GM23338 (cell line): ENCODE measurements at regions not wholly inside any gene's neighbourhood (a gene's known extent, or its start where the extent isn't known, plus 50 kb on each side); places are given as distances from the start of the nearest gene placed in this dataset.

ENCODE experiments used
- ATAC-seq: fragments of 200-7000 bp; cut with Tn5 transposase; 3 replicates; pipeline ENCODE4 v1.9.1; 2020
- DNase-seq: peaks from one replicate; pipeline ENCODE4 v3.0.0-alpha.2; 2015; ENCODE audit warnings: low spot score
- H2AFZ ChIP-seq: fragments of 200-600 bp; sonication (generic); 2 replicates; pipeline ENCODE4 v1.8.0; 2016; ENCODE audit warnings: antibody characterized with exemption, mild to moderate bottlenecking, moderate library complexity
- H3F3A ChIP-seq: fragments of 200-600 bp; sonication (generic); replicated peaks from 2 replicates; pipeline ENCODE4 v1.8.0; 2017; ENCODE audit warnings: antibody characterized with exemption, mixed run types, low read depth
- H3K27ac ChIP-seq: fragments of 200-600 bp; sonication (generic); 2 replicates; pipeline ENCODE4 v1.6.1; 2016; ENCODE audit warnings: low read depth
- H3K27me3 ChIP-seq: fragments of 200-600 bp; sonication (generic); 2 replicates; pipeline ENCODE4 v1.8.0; 2016; ENCODE audit warnings: mild to moderate bottlenecking, mixed run types, moderate library complexity; ENCODE audit not compliant: insufficient read depth
- H3K36me3 ChIP-seq: fragments of 200-600 bp; sonication (generic); 2 replicates; pipeline ENCODE4 v1.8.0; 2016; ENCODE audit warnings: mild to moderate bottlenecking; ENCODE audit not compliant: insufficient read depth
- H3K4me1 ChIP-seq: fragments of 200-600 bp; sonication (generic); 2 replicates; pipeline ENCODE4 v1.8.0; 2016; ENCODE audit warnings: mild to moderate bottlenecking, moderate library complexity; ENCODE audit not compliant: insufficient read depth
- H3K4me2 ChIP-seq: fragments of 200-600 bp; sonication (generic); 2 replicates; pipeline ENCODE4 v1.7.1; 2017; ENCODE audit warnings: mixed run types
- H3K4me3 ChIP-seq: fragments of 200-600 bp; sonication (generic); 2 replicates; pipeline ENCODE4 v1.6.1; 2016; ENCODE audit warnings: mixed run types
- H3K79me2 ChIP-seq: fragments of 200-600 bp; sonication (generic); replicated peaks from 2 replicates; pipeline ENCODE4 v1.8.0; 2017; ENCODE audit warnings: mild to moderate bottlenecking; ENCODE audit not compliant: insufficient read depth
- H3K9me2 ChIP-seq: fragments of 200-600 bp; sonication (generic); 2 replicates; pipeline ENCODE4 v1.8.0; 2017; ENCODE audit not compliant: insufficient read depth
- H4K20me1 ChIP-seq: fragments of 200-600 bp; sonication (generic); replicated peaks from 2 replicates; pipeline ENCODE4 v1.8.0; 2017; ENCODE audit warnings: mild to moderate bottlenecking; ENCODE audit not compliant: insufficient read depth
- H3K27ac Mint-ChIP-seq: 2 replicates; pipeline ENCODE4 v1.8.0; 2020; ENCODE audit warnings: inconsistent platforms, mild to moderate bottlenecking, moderate library complexity, mixed read lengths
- H3K27me3 Mint-ChIP-seq: 3 replicates; pipeline ENCODE4 v1.8.0; 2022; ENCODE audit warnings: low read depth, mild to moderate bottlenecking, moderate library complexity, mixed read lengths, inconsistent platforms; ENCODE audit not compliant: insufficient read depth, poor library complexity
- H3K36me3 Mint-ChIP-seq: 3 replicates; pipeline ENCODE4 v1.8.0; 2021; ENCODE audit warnings: low read depth, mild to moderate bottlenecking, inconsistent platforms, moderate library complexity, mixed read lengths
- H3K4me1 Mint-ChIP-seq: 3 replicates; pipeline ENCODE4 v1.8.0; 2020; ENCODE audit warnings: mild to moderate bottlenecking, inconsistent platforms, mixed read lengths
- H3K4me3 Mint-ChIP-seq: 3 replicates; pipeline ENCODE4 v1.8.0; 2021; ENCODE audit warnings: moderate library complexity, mild to moderate bottlenecking, inconsistent platforms, mixed read lengths
- H3K9me3 Mint-ChIP-seq: 3 replicates; pipeline ENCODE4 v1.8.0; 2020; ENCODE audit warnings: moderate library complexity, mild to moderate bottlenecking, inconsistent platforms, mixed read lengths
- CREB1 ChIP-seq: fragments of 250-450 bp; sonication (Bioruptor Pico); IDR thresholded peaks from 2 replicates; pipeline ENCODE4 v1.5.0; 2020; ENCODE audit warnings: low read depth, mild to moderate bottlenecking, moderate library complexity
- EZH2 ChIP-seq: fragments of 200-600 bp; sonication (generic); IDR thresholded peaks from one replicate; pipeline ENCODE4 v1.8.0; 2017; ENCODE audit warnings: antibody characterized with exemption, mild to moderate bottlenecking, low read depth; ENCODE audit not compliant: unreplicated experiment
- EZH2phosphoT487 ChIP-seq: fragments of 200-600 bp; sonication (generic); IDR thresholded peaks from one replicate; pipeline ENCODE4 v1.8.1; 2018; ENCODE audit warnings: antibody characterized with exemption; ENCODE audit not compliant: unreplicated experiment
- JUNB ChIP-seq: IDR thresholded peaks from one replicate; pipeline ENCODE4 v1.6.1; 2016; ENCODE audit warnings: antibody characterized with exemption; ENCODE audit not compliant: unreplicated experiment
- NANOG ChIP-seq: IDR thresholded peaks from 2 replicates; pipeline ENCODE4 v1.6.1; 2016; ENCODE audit warnings: antibody characterized with exemption, borderline replicate concordance
- POLR2AphosphoS5 ChIP-seq: IDR thresholded peaks from 2 replicates; pipeline ENCODE4 v1.6.1; 2016; ENCODE audit warnings: antibody characterized with exemption, low read depth
- STAT1 ChIP-seq: IDR thresholded peaks from one replicate; pipeline ENCODE4 v1.6.1; 2016; ENCODE audit warnings: antibody characterized with exemption; ENCODE audit not compliant: unreplicated experiment
- ZNF114 ChIP-seq: fragments of 250-450 bp; sonication (Bioruptor Pico); IDR thresholded peaks from 2 replicates; pipeline ENCODE4 v1.5.0; 2020; ENCODE audit warnings: mild to moderate bottlenecking, moderate library complexity
- ZNF331 ChIP-seq: fragments of 250-450 bp; sonication (Bioruptor Pico); IDR thresholded peaks from 2 replicates; pipeline ENCODE4 v1.5.0; 2020; ENCODE audit warnings: low read depth, mild to moderate bottlenecking, moderate library complexity
- TF ChIP-seq, protein P1 (sequence below), 2 experiments: fragments of 200-600 bp in 1 of 2; sonication (generic) in 1 of 2; conservative IDR thresholded peaks; 2 replicates each; pipeline versions ENCODE4 v1.5.1 to v1.6.1; 2016 to 2017; ENCODE audit warnings: antibody characterized with exemption in 2 of 2, low read depth in 2 of 2, mild to moderate bottlenecking in 2 of 2, moderate library complexity in 1 of 2
- TF ChIP-seq, protein P2 (sequence below): IDR thresholded peaks from one replicate; pipeline ENCODE4 v1.6.1; 2018; ENCODE audit warnings: antibody characterized with exemption; ENCODE audit not compliant: unreplicated experiment
- TF ChIP-seq, protein P3 (sequence below): IDR thresholded peaks from 2 replicates; pipeline ENCODE4 v1.6.1; 2016; ENCODE audit warnings: antibody characterized with exemption
- TF ChIP-seq, protein P4 (sequence below): fragments of 250-450 bp; sonication (Bioruptor Pico); IDR thresholded peaks from 2 replicates; pipeline ENCODE4 v1.5.0; 2020; ENCODE audit warnings: mild to moderate bottlenecking, moderate library complexity

DNA sequence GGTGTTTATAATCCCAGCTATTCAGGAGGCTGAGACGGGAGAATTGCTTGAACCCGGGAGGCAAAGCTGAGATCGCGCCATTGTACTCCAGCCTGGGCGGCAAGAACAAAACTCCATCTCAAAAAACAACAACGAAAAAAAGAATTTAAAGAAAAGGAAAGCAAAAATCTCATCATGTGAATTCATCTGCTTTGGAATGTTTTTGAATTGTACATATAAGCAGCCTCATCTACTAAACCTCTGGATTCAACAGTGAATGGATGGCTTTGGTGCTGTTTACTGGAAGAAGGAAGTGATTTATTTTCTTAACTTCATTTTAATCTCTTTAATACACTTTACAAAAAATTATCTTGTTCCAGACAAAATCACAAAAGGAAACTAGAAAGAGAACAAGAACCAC is 51.8 kb upstream of the PNRC1 start:
- Histone ChIP-seq H3K27ac (no peak overlapping the region), H2AFZ (no peak overlapping the region), H3F3A (no peaks in the 10 kb centered on the region), H3K36me3 (no peaks in the 10 kb centered on the region), H3K4me3 (no peak overlapping the region), H3K27me3 (no peaks in the 10 kb centered on the region), H3K79me2 (no peaks in the 10 kb centered on the region), H3K4me1 (peaks cover 8% of the 10 kb centered on the region; the same call in 1 of the 2 replicates), H3K9me2 (no peaks in the 10 kb centered on the region), H3K4me2 (no peak overlapping the region), H4K20me1 (no peaks in the 10 kb centered on the region)
- DNase-seq (no peak), ATAC-seq (no peak)
- TF ChIP-seq STAT1 (no peak), JUNB (no peak), ZNF114 (CRISPR knock-in tag) (no peak), ZNF331 (CRISPR knock-in tag) (no peak), CREB1 (CRISPR knock-in tag) (no peak), POLR2AphosphoS5 (no peak), EZH2phosphoT487 (no peak), EZH2 (no peak), NANOG (no peak)
- TF ChIP-seq, protein P1, sequence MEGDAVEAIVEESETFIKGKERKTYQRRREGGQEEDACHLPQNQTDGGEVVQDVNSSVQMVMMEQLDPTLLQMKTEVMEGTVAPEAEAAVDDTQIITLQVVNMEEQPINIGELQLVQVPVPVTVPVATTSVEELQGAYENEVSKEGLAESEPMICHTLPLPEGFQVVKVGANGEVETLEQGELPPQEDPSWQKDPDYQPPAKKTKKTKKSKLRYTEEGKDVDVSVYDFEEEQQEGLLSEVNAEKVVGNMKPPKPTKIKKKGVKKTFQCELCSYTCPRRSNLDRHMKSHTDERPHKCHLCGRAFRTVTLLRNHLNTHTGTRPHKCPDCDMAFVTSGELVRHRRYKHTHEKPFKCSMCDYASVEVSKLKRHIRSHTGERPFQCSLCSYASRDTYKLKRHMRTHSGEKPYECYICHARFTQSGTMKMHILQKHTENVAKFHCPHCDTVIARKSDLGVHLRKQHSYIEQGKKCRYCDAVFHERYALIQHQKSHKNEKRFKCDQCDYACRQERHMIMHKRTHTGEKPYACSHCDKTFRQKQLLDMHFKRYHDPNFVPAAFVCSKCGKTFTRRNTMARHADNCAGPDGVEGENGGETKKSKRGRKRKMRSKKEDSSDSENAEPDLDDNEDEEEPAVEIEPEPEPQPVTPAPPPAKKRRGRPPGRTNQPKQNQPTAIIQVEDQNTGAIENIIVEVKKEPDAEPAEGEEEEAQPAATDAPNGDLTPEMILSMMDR (conservative IDR thresholded peaks at IDR 0.05; ENCODE audit: low read depth in 2 of 2): no peak
- TF ChIP-seq, protein P2, sequence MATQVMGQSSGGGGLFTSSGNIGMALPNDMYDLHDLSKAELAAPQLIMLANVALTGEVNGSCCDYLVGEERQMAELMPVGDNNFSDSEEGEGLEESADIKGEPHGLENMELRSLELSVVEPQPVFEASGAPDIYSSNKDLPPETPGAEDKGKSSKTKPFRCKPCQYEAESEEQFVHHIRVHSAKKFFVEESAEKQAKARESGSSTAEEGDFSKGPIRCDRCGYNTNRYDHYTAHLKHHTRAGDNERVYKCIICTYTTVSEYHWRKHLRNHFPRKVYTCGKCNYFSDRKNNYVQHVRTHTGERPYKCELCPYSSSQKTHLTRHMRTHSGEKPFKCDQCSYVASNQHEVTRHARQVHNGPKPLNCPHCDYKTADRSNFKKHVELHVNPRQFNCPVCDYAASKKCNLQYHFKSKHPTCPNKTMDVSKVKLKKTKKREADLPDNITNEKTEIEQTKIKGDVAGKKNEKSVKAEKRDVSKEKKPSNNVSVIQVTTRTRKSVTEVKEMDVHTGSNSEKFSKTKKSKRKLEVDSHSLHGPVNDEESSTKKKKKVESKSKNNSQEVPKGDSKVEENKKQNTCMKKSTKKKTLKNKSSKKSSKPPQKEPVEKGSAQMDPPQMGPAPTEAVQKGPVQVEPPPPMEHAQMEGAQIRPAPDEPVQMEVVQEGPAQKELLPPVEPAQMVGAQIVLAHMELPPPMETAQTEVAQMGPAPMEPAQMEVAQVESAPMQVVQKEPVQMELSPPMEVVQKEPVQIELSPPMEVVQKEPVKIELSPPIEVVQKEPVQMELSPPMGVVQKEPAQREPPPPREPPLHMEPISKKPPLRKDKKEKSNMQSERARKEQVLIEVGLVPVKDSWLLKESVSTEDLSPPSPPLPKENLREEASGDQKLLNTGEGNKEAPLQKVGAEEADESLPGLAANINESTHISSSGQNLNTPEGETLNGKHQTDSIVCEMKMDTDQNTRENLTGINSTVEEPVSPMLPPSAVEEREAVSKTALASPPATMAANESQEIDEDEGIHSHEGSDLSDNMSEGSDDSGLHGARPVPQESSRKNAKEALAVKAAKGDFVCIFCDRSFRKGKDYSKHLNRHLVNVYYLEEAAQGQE: no peak
- TF ChIP-seq, protein P3, sequence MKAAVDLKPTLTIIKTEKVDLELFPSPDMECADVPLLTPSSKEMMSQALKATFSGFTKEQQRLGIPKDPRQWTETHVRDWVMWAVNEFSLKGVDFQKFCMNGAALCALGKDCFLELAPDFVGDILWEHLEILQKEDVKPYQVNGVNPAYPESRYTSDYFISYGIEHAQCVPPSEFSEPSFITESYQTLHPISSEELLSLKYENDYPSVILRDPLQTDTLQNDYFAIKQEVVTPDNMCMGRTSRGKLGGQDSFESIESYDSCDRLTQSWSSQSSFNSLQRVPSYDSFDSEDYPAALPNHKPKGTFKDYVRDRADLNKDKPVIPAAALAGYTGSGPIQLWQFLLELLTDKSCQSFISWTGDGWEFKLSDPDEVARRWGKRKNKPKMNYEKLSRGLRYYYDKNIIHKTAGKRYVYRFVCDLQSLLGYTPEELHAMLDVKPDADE: no peak
- TF ChIP-seq, protein P4, sequence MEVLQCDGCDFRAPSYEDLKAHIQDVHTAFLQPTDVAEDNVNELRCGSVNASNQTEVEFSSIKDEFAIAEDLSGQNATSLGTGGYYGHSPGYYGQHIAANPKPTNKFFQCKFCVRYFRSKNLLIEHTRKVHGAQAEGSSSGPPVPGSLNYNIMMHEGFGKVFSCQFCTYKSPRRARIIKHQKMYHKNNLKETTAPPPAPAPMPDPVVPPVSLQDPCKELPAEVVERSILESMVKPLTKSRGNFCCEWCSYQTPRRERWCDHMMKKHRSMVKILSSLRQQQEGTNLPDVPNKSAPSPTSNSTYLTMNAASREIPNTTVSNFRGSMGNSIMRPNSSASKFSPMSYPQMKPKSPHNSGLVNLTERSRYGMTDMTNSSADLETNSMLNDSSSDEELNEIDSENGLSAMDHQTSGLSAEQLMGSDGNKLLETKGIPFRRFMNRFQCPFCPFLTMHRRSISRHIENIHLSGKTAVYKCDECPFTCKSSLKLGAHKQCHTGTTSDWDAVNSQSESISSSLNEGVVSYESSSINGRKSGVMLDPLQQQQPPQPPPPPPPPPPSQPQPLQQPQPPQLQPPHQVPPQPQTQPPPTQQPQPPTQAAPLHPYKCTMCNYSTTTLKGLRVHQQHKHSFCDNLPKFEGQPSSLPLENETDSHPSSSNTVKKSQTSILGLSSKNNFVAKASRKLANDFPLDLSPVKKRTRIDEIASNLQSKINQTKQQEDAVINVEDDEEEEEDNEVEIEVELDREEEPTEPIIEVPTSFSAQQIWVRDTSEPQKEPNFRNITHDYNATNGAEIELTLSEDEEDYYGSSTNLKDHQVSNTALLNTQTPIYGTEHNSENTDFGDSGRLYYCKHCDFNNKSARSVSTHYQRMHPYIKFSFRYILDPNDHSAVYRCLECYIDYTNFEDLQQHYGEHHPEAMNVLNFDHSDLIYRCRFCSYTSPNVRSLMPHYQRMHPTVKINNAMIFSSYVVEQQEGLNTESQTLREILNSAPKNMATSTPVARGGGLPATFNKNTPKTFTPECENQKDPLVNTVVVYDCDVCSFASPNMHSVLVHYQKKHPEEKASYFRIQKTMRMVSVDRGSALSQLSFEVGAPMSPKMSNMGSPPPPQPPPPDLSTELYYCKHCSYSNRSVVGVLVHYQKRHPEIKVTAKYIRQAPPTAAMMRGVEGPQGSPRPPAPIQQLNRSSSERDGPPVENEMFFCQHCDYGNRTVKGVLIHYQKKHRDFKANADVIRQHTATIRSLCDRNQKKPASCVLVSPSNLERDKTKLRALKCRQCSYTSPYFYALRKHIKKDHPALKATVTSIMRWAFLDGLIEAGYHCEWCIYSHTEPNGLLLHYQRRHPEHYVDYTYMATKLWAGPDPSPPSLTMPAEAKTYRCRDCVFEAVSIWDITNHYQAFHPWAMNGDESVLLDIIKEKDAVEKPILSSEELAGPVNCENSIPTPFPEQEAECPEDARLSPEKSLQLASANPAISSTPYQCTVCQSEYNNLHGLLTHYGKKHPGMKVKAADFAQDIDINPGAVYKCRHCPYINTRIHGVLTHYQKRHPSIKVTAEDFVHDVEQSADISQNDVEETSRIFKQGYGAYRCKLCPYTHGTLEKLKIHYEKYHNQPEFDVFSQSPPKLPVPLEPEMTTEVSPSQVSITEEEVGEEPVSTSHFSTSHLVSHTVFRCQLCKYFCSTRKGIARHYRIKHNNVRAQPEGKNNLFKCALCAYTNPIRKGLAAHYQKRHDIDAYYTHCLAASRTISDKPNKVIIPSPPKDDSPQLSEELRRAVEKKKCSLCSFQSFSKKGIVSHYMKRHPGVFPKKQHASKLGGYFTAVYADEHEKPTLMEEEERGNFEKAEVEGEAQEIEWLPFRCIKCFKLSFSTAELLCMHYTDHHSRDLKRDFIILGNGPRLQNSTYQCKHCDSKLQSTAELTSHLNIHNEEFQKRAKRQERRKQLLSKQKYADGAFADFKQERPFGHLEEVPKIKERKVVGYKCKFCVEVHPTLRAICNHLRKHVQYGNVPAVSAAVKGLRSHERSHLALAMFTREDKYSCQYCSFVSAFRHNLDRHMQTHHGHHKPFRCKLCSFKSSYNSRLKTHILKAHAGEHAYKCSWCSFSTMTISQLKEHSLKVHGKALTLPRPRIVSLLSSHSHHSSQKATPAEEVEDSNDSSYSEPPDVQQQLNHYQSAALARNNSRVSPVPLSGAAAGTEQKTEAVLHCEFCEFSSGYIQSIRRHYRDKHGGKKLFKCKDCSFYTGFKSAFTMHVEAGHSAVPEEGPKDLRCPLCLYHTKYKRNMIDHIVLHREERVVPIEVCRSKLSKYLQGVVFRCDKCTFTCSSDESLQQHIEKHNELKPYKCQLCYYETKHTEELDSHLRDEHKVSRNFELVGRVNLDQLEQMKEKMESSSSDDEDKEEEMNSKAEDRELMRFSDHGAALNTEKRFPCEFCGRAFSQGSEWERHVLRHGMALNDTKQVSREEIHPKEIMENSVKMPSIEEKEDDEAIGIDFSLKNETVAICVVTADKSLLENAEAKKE: no peak
- no peak overlapping the region for H3K4me3 Mint-ChIP-seq
- H3K9me3 Mint-ChIP-seq: no peaks in the 10 kb centered on the region
- peaks cover 5% of the 10 kb centered on the region; the same call in 2 of the 3 replicates for H3K4me1 Mint-ChIP-seq
- peaks cover 5% of the 10 kb centered on the region for H3K27me3 Mint-ChIP-seq
- H3K36me3 Mint-ChIP-seq: no peaks in the 10 kb centered on the region
- H3K27ac Mint-ChIP-seq: no peak overlapping the region
